ENCODE measurements at regions not wholly inside any gene's neighbourhood (a gene's known extent, or its start where the extent isn't known, plus 50 kb on each side); places are given as distances from the start of the nearest gene placed in this dataset.

DNA sequence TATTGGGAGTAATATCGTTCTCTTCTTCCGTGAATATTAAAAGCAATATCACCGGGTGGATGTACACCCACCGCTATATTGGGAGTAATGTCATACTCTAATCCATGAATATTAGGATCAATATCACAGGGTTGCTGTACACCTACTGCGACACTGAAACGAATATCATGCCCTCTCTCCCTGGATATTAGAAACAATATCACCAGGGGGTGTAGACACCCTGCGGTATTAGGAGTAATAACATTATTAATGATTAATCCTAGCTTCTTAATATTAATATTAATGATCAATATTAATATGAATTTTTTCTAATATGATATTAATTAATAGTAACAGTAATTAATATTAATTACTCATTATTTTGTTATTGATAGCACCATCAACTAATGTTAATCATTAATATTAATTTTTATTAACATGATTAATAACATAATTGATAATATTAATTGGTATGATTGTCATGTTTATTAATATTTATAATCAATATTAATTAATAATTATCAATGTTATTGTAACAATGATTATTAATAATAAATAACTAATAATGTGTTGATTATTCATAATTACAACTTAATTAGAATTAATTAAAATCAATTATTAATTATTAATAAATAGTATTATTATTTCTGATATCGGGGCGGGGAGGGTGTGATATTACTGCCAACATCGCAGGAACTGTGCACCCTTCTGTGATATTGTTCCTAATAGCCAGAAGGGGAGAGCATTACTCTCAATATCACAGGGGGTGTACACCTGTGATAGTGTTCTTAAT is 121.3 kb upstream of the C1GALT1 start:
- DNase-seq = no peak

DNA sequence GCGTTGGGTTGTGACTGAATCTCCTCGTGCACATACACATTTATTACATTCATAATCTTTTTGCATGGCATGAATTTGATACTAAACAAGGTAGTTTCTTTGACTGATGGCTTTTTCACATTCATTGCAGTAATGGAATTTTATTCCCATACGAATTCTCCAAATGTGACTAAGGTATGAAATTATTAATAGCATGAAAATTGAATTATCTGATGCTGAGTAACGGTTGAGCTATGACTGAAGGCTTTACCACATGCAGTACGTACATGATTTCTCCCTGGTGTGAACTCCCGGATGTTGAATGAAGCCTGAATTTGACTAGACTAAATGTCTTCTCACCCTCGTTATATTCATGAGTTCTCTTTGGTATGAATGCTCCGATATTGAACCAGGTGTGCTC is 104.4 kb upstream of the C1GALT1 start:
- no peak for DNase-seq

DNA sequence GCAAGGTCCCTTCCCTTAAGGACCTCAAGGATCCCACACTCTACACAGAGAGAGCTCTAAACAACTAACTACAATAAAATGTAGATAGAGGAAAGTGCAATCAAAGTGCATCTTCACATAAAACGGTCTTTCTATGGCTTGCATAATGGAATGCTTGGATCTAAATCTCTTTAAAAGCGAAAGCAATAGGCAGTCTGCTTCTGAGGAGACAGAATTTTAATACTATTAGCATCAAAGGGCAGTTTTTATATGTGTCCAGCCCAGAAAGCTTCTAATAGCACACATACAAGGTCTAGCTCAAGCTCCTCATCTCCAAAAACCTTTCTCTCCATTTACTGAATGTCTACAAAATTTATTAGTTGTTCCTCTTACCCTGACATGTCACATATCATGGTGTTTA is 101.5 kb upstream of the C1GALT1 start:
- DNase-seq = no peak

DNA sequence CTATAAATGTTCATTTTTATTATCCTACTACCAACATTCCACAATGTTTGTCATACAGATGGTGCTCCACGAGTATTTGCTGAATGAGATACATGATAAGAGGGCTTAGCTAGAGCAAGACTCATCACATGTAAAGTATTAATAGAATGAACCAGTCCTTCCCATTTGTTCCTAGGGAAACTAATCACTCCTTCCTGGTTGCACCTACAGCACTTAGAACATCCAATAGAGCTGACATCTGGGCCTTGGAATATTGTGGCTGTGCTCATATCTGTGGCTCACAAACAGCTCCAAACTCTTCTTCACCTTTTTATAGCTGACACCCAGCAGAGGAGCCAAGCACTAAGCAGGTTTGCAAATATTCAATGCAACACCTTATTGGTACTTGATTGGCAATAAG is 91.9 kb upstream of the C1GALT1 start:
- DNase-seq = no peak

DNA sequence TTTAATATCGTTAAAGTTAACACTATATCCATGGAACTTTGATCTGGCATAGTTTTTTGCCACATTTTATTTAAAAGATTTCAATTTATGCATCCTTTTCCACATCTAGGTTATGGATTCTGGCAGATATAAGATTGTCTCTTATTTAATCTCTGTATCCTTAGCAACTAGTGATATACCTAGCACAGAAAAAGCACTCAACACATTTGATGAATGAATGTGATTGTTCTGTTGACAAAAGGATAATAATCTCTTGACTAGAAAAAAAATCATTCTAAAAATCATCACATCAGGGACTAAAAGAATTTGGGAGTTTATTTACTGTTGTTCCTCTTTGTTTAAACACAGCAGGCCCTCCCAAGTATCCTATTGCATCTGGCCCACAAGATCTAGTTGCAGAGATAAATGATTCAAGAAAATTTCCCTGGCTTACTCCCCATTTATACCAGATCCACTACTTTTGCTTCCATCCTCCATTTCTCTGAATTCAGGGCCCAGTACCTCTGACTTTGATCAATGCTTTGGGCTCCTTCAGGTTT is 84.0 kb upstream of the C1GALT1 start:
- DNase-seq = no peak

DNA sequence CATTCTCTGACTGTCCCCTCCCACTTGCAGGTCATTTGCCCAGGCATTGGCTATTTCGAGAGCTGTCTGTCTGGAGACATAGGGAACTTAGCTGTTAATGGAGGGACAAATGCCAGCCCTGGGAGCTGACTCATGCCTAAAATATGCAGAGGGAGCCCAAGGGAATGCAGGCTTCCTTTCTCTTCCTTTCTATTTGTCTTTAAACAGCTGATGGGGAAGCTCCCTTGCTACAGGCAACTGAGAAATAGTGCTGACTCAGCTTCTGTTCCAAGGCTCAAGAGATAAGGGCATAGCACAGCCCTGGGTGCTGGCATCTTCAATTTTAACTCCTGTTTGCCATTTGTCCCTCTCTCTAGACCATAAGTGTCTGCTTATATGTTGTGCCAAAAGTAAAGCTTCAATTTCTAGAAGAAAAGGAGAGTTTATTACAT is 82.7 kb upstream of the C1GALT1 start:
- DNase-seq = no peak

DNA sequence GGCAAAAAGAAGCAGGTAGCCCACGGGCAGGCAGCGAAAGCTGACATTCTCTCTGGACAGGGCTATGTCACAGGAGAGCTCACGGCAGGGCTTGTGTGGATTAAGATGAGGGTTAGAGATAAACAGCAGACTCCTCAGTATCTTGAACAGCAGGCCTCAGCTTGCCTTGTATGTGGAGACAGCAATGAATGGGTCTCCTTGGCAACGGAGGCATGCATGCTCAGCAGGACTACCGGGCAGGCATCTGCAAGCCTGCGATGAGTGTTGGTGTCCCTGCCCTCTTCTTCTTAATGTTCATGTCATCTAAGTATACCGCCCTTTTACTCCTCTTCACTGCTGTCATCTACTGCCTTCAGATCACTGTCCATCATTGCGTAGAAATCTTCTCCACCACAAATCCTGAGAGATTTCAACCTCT is 81.9 kb upstream of the C1GALT1 start:
- DNase-seq = no peak

DNA sequence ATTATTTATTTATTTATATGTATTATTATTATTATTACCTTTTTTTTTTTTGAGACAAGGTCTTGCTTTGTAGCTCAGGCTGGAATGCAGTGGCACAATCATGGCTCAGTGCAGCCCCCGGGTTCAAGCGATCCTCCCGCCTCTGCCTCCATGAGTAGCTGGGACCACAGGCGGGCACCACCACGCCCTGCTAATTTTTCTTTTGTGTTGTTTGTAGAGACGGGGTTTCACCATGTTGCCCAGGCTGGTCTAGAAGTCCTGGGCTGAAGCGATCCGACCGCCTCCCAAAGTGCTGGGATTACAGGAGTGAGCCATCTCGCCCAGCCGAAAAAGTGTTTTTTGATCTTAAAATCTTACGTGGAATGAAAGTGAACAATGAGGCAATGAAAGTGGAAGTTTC is 79.4 kb upstream of the C1GALT1 start:
- DNase-seq = no peak

DNA sequence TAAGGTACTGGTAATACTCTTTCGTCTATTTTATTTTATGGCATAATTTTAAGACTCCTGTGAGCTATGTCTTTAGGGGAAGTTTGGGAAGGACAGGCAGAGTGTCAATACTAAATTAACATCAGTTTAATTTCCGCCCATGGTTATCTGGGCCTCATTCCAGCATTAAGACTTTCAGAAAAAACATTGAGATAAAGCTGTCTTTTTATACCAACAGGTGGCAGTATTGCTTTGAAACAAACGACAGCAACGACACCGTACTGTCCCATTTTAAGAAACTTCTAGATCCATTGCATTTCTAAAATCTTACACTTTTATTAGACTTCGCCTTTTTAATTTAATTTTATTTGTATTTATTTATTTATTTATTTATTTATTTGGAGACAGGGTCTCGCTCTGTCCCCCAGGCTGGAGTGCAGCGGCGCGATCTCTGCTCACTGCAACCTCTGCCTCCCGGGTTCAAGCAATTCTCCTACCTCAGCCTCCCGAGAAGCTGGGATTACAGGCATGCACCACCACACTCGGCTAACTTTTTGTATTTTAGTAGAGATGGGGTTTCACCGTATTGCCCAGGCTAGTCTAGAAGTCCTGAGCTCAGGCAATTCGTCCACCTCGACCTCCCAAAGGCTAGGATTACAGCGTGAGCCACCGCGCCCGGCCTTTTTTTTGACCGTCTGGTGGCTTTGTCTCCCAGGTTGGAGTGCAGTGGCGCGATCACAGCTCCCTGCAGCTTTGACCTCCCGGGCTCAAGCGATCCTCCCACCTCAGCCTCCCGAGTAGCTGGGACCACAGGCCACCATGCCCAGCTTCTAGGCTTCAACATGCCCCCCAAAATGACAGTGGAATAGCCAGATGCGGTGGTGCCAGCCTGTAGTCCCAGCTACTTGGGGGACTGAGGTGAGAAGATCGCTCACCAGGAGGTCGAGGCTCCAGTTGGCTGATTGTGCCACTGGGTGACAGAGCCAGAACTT is 78.7 kb upstream of the C1GALT1 start:
- DNase-seq = no peak

DNA sequence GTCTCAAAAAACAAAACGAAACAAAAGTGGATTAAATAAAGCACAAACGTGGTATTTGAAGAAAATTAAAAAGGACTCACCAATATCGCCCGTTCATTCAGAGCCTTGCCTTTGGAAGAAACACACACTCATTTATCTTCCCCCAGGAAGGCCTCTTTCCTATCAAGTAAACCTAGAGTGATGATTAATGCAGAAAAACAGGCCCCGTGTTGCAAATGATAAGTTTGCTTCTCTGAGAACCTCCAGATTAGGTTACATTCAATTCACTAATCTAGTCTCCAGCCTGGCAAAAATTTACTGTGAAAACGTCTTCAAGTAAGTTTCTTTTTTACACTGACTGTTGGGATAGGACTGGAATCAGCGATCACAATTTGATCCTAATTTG is 78.0 kb upstream of the C1GALT1 start:
- DNase-seq = no peak

DNA sequence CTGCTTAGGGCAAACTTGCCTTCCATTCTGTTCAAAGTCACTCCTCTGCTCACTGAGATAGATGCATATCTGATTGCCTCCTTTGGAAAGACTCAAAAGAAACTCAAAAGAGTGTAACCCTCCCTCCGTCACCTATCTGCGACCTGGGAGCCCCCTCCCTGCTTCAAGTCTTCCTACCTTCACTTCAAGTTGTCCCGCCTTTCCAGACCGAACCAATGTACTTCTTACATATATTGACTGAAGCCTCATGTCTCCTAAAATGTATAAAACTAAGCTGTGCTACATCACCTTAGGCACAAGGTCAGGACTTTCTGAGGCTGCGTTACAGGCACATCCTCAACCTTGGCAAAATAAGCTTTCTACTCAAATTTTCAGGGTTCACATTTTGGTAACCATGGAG is 77.4 kb upstream of the C1GALT1 start:
- no peak for DNase-seq

DNA sequence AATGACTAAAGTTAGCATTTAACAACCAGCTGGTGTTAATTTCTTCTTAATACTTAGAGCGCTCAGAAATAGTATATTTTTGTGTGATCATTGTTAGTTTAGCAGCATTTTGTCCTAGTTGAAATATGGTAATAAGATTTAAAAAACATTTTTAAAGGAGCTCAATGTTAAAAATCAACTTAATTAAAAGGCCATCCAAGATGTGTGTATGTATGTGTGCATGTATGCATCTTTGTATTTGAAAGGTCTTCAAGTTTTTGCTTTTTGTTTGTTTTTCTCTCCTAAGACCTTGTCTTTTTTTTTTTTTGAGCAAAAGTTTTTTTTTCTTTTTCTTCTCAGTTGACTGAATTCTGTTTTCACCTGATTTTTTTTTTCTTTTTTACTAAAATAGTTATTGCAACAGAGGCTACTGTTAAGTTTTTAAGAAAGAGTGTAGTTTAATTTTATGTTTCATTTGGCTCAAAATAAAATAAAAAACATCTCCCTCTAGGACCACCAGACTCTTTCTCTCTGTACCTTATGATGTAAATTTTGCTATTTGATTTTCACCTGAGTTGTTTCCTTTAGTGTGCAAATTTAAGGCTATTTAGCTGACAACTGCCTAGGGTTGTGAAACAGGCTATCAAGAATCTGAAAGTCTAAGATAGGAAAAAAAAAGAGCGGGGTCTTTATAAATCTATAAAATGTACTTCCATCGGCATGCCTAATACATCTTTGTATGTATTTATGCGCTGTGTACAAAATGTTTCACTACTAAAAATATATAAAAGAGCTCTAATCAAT is 76.4 kb upstream of the C1GALT1 start:
- DNase-seq = no peak

DNA sequence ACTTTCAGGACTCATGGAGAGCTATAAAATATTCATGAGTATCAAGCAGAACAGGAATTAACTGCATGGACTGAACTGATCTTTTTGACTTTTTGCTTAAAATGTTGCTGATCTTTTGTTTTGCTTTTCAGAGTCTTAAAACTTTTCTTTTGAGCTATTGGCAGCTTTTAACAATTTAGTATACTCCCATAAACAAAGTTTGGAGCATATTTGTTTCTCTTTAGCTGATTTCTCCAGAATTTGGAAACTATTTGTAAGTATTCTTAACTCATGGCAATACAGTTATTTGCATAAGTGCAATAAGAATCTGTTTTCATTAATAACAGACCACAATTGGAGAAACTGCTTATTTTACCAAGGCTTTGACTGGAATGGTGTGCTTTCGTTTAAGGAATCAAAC is 73.4 kb upstream of the C1GALT1 start:
- no peak for DNase-seq

DNA sequence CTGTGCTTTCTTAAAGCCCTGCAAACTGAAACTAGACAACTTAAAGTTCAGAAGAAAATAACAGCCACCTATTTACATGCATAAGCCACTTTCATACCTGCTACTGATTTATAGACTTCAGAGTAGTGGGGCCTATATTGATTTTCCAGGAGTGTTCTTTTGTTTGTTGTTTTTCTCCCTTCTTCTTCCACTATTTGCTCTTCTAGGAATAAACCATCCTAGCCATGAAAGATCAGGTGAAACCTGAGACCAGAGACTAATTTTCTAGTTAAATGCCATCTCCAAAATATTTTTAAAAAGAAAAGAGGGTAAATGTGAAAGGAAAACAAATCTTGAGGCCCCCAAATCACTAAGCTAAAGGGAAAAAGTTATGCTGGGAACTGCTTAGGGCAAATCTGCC is 72.4 kb upstream of the C1GALT1 start:
- DNase-seq = no peak

DNA sequence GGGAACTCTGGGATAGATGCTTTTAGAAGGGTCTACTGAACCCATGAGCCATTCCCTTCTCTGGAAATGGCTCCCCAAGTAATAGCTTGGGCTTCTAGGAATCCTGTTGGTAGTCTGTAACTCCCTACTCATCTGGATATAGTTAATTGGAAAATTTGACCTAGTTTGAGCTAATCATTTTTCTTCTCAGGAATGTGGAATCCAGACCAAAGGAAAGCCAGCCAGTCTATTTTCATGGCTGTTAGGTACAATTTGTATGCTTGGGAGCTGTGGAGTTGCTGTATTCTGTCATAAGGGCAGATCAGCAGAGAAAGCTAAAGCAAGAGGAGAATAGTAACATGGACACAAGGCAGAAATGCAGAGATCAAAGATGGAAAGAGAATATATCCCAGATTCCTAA is 71.6 kb upstream of the C1GALT1 start:
- no peak for DNase-seq

DNA sequence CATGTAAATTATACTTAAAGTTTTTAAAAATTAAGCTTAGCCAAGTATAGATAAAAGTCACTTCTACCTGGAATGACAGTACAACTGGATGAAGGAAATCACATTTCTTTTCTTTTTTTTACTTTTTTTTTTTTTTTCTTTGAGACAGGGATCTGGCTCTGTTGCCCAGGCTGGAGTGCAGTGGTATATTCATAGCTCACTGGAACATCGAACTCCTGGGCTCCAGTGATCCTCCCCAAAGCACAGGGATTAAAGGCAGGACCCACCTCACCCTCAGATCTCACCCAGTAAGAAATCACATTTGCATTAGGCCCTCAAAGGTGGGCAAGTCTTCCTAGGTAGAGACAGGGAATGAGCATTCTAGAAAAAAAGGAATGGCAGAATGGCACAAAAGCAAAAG is 69.5 kb upstream of the C1GALT1 start:
- DNase-seq = no peak

DNA sequence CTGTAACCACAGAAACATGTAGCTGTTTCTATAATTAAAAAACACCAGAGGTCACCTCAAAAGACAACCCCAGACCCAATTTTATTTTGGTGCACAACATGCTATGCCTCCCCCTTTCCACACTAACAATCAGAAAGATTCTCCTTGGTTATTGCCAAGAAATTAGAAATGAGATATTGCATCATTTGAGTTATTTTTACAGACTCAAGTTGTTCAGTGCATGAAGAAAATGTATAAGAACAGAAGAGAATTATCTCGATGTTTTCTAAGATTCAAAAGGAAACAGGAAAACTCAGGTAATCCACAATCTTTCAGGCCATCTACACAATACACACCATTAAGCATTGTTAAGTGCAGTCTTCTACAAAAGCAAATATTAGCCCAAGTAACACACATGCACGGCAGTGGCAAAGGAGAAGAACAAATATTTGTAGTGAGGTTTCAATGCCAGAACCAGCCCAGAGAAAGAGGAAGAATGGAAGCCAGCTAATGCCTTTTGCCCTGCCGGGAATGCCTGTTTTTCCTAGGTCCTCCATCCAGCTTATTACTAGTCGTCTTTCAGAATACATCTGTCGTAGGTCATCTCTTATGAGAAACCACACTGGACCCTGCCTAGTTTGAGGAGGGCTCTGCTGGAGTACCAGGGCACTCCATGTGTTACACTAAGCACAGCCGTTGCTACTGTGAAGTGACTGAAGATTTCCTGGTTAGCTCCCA is 67.6 kb upstream of the C1GALT1 start:
- DNase-seq = no peak

DNA sequence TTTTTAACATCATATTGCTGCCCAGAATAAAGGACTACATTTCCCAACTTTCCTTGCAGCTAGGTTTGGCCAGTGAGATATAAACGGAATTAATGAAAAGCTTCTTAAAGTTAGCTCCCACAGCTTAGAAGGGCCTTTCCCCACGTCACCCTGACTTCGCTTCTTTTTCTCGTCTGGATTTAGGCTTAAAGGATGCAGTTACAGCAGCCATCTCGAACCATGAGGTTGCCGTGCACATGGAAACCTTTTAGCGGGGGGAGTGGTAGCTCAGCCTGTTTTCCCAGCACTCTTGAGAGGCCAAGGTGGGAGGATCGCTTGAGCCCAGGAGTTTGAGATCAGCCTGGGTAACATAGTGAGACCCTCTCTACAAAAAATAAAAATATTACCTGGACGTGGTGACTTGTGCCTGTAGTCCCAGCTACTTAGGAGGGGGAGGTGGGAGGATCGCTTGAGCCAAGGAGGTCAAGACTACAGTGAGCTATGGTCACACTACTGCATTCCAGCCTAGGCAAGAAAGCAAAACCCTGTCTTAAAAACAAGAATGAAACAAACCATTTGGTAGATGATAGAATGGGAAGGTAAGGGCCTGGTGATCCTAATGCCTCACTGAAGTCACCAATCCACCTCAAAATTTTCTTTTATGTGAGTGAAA is 64.3 kb upstream of the C1GALT1 start:
- no peak for DNase-seq

DNA sequence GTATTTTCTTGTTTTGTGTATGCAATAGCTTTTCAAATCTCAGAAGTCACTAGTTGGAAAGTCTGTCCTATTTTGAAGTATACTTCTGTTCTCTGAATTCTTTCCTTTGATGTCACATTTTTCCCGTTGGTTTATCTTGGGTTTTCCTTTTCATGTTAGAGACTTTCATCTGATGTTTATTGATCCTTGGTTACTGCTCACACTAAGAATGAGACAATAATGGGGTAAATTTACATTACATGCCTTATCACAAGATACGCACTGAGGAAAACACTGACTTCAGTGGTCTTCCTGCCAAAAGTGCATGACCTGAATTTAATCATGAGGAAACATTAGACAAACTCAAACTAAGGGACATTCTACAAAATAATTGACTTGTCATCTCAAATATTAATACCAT is 63.5 kb upstream of the C1GALT1 start:
- DNase-seq = no peak

DNA sequence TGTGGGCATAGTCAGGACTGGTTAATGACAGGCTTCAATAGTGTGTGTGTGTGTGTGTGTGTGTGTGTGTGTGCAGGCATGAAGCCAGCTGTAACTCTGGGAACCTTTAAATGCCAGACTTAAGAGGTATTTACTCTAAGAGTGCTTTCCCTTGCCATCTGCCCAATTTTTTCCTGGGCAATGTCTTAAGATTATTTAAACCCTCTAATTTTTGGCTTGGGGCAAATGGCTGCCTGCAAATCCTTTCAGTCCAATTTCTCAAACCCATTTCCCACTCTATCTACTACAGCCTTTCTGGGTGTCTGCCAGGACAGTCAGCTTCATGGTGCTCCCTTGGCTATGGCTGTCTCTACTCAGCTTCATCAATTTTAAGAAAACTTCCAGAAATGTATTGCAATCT is 62.6 kb upstream of the C1GALT1 start:
- no peak for DNase-seq

DNA sequence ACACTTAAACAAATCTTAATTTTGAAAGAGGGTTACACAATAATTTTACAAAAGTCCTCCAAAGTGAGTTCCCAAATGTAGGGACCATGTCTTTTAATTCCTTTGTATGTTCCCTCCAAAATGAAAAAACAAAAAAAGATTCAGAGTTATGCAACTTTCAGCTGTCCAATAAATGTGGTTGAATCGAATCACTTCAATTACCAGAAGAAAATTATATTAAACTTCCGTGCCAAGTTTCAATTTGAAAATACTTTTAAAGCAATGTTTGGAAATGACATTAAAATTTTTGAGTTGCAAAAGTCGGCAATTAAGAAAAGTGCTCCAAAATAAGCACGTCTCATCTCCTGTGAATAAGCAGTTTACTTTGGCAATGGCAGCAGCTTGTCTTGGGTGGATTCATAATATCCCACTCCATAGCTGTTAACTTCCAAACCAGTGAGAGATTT is 60.3 kb upstream of the C1GALT1 start:
- DNase-seq = no peak
